WERI-Rb-1 (cell line): ENCODE measurements at regions not wholly inside any gene's neighbourhood (a gene's known extent, or its start where the extent isn't known, plus 50 kb on each side); places are given as distances from the start of the nearest gene placed in this dataset.

Experiments used
- DNase-seq: peaks from one replicate; pipeline ENCODE4 v3.0.0-alpha.2; 2020
- H3K27ac ChIP-seq: fragments of 250-450 bp; sonication (Bioruptor Pico); 2 replicates; pipeline ENCODE4 v1.5.1; 2020; ENCODE audit warnings: mild to moderate bottlenecking, moderate library complexity
- H3K27me3 ChIP-seq: fragments of 250-450 bp; sonication (Bioruptor Pico); 2 replicates; pipeline ENCODE4 v1.5.1; 2021; ENCODE audit warnings: mild to moderate bottlenecking, low read depth, moderate library complexity; ENCODE audit not compliant: insufficient read depth, severe bottlenecking
- H3K36me3 ChIP-seq: fragments of 250-450 bp; sonication (Bioruptor Pico); 2 replicates; pipeline ENCODE4 v1.5.1; 2020; ENCODE audit warnings: mild to moderate bottlenecking, moderate library complexity
- H3K4me3 ChIP-seq: 2 replicates; pipeline ENCODE4 v1.5.1; 2011; ENCODE audit warnings: low read depth, mild to moderate bottlenecking, control low read depth, low read length
- H3K9me3 ChIP-seq: fragments of 250-450 bp; sonication (Bioruptor Pico); 2 replicates; pipeline ENCODE4 v1.5.1; 2021; ENCODE audit warnings: mild to moderate bottlenecking, moderate library complexity; ENCODE audit not compliant: severe bottlenecking
- CTCF ChIP-seq: IDR thresholded peaks from 2 replicates; pipeline ENCODE4 v1.5.1; 2011; ENCODE audit warnings: low read depth, mild to moderate bottlenecking, control low read depth, inconsistent platforms, low read length

- H3K27ac ChIP-seq: no peak overlapping the region
- peaks cover 79% of the 10 kb centered on the region for H3K27me3 ChIP-seq
- DNase-seq: no peak
These were observed 61.2 kb upstream of the SIRPG start for GRCh38 chr20:1718604-1719384.

GRCh38 chr20:1712634-1713624 is 55.4 kb upstream of the SIRPG start:
- DNase-seq: no peak
- Histone ChIP-seq H3K27me3 (peaks cover 85% of the 10 kb centered on the region), H3K9me3 (peaks cover 4% of the 10 kb centered on the region), H3K27ac (no peak overlapping the region), H3K36me3 (no peaks in the 10 kb centered on the region), H3K4me3 (no peak overlapping the region)
- TF ChIP-seq CTCF: no peak

More at GRCh38 chr20:1718604-1719384, 61.2 kb upstream of the SIRPG start:
- Histone ChIP-seq H3K9me3 (no peaks in the 10 kb centered on the region), H3K36me3 (no peaks in the 10 kb centered on the region), H3K4me3 (no peak overlapping the region)
- no peak for TF ChIP-seq CTCF

DNA sequence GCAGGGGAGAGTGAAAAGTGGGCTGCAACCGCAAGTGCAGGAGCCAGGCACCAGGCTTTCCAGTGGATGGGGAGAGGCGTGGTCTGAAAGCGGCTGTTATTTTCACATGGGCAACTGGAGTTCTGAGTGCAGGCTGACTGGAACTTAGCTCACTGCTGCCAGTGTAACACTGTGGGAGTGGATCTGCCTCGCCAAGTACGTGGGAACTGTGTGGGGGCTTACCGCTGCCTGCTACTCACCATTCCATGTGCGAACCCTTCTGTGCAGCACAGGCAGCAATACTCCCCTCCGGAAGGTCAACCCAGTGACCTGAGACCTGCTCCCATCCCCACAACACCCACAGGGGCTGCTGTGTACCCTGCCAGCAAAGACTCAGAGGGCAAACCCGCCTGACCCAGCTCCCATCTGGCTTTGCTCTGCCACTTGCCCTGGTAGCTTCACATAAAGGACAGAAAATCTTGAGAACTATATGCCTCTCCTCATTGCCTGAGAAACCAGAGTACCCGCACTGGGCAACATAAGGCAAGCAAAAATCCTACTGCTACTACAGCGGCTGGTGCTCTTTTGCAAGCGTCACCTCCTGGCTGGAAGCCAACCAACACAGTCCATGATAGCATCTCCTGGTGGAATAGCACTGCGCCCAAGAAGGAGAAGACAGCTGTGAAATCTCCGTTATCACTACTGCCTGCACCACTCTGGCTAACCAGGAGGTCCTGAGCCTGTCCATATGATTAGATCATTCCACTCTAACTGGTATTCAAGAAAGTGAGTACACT is 54.4 kb upstream of the SIRPG start:
- no peak overlapping the region for H3K27ac ChIP-seq
- DNase-seq: no peak
- no peak overlapping the region for H3K4me3 ChIP-seq
- H3K9me3 ChIP-seq: peaks cover 4% of the 10 kb centered on the region
- TF ChIP-seq CTCF: no peak
- peaks cover 93% of the 10 kb centered on the region for H3K27me3 ChIP-seq
- no peaks in the 10 kb centered on the region for H3K36me3 ChIP-seq

GRCh38 chr20:1711266-1711665 is 53.7 kb upstream of the SIRPG start:
- H3K27ac ChIP-seq: no peak overlapping the region
- no peak for DNase-seq
- no peaks in the 10 kb centered on the region for H3K36me3 ChIP-seq
- no peak overlapping the region for H3K4me3 ChIP-seq
- no peak for TF ChIP-seq CTCF
- peaks cover 4% of the 10 kb centered on the region for H3K9me3 ChIP-seq
- peaks cover 93% of the 10 kb centered on the region for H3K27me3 ChIP-seq

- Histone ChIP-seq H3K9me3 (peaks cover 4% of the 10 kb centered on the region), H3K4me3 (no peak overlapping the region), H3K27ac (no peak overlapping the region), H3K36me3 (no peaks in the 10 kb centered on the region), H3K27me3 (peaks cover 87% of the 10 kb centered on the region)
- no peak for DNase-seq
- TF ChIP-seq CTCF: no peak
These were observed 52.9 kb upstream of the SIRPG start for GRCh38 chr20:1710484-1710883.
